ENCODE measurements at regions not wholly inside any gene's neighbourhood (a gene's known extent, or its start where the extent isn't known, plus 50 kb on each side); places are given as distances from the start of the nearest gene placed in this dataset.
"Not testable (repeated sequence)": the region's sequence is repeated elsewhere in the genome, so short reads cannot be mapped to it uniquely, and the experiment has no call there.

- DNase-seq: not testable (repeated sequence)
These were observed 252.3 kb downstream of the BCL2L11 start for GRCh38 chr2:111373060-111373459.

- DNase-seq: not testable (repeated sequence)
These were observed 253.3 kb downstream of the BCL2L11 start for GRCh38 chr2:111373989-111374388.

DNA sequence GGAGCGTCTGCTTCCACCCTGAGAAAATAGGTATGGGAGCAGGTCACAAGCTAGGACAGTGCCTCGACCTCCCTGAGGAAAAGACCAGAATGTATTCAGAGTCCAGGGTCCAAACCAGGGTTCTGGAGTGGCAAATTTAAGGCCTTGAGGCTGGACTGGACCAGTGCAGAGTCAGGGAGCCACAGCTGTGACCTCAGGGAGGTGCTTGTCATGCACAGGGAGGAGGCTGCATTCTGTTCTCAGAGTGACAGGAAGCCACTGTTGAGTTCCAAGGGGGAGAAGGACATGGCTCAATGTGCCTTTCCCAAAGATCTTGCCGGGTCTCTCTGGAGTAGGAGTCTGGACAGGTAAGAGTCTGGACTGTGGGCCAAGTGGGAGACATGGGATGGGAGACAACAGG lies 254.0 kb downstream of the BCL2L11 start:
- not testable (repeated sequence) for DNase-seq

- DNase-seq: not testable (repeated sequence)
These were observed 254.7 kb downstream of the BCL2L11 start for GRCh38 chr2:111375320-111375883.

DNA sequence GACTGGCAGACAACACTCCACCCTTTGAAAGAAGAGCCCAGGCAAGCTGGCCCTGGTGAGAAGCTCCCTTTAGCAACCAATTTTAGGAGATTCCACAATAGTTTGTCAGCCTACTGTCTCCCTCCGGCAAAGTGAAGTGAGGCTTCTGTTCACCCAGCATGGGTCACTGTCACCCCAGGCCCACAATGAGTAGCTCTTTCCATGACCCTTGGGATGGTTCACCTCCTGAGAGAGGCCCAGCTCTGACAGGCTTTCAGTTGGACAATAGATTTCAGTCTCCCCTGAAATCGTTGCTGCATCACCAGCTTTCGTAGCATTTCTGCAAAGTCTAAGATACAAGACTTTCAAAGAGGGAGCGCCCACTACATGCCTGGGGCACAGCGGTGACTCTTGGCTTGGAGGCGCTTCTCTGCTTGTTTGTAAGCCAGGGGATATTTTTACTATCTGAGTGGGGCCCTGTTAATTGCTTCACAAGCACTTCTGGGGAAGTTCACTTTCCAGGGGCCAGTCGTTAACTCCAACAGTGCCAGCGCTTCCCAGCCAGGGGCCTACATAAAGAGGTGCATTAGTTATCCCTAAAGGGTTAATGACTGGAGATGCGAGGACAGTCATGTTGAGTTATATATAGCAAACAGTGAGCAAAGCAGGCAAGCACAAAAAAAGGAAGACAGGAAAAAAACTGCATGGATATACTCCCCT lies 255.7 kb downstream of the BCL2L11 start:
- DNase-seq: not testable (repeated sequence)

- not testable (repeated sequence) for DNase-seq
These were observed 256.2 kb downstream of the BCL2L11 start for GRCh38 chr2:111376971-111377352.

DNA sequence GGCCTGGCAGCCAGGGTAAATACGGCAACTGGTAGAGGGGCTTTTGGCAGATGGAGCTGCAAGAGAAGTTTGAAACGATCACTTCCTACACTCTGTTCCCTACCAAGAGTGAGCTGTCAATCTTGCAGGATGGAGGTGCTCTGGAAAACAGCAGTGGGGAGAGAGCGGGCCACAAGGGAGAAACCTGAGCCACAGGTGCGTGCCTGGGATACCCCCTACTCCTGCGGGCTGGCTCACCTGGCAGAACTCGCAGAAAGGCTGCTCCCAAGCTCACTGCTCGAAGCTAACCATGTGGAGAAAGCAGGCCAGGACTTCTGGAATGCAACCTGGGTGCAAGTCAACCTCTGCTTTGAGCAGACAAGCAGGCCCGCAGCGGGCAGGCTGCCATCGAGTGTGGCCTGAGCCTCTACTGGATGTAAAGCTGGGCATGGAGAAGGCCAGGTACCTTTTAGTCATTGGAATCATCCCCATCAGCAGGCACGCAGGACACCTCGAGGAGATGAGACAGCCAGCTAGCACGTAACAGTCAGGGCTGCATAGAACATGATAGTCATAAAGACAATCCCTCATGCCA lies 256.8 kb downstream of the BCL2L11 start:
- not testable (repeated sequence) for DNase-seq

DNA sequence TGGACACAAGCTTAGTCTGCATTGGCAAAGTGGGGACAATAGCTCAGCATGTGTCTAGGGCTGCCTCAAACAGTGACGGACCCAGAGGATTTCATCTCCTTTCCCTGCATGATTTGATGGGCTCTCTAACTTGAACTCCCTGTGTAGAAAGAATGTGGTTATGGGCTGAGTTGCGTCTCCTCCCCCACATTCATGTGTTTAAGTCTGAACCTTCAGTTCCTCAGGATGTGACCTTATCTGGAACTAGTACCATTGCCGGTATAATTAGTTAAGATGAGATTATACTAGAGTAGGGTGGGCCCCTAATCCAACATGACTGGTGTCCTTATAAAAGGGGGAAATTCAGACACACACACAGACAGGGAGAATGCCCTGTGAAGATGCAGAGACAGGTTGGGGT lies 257.6 kb downstream of the BCL2L11 start:
- not testable (repeated sequence) for DNase-seq

- not testable (repeated sequence) for DNase-seq
These were observed 260.2 kb downstream of the BCL2L11 start for GRCh38 chr2:111380733-111381439.

DNA sequence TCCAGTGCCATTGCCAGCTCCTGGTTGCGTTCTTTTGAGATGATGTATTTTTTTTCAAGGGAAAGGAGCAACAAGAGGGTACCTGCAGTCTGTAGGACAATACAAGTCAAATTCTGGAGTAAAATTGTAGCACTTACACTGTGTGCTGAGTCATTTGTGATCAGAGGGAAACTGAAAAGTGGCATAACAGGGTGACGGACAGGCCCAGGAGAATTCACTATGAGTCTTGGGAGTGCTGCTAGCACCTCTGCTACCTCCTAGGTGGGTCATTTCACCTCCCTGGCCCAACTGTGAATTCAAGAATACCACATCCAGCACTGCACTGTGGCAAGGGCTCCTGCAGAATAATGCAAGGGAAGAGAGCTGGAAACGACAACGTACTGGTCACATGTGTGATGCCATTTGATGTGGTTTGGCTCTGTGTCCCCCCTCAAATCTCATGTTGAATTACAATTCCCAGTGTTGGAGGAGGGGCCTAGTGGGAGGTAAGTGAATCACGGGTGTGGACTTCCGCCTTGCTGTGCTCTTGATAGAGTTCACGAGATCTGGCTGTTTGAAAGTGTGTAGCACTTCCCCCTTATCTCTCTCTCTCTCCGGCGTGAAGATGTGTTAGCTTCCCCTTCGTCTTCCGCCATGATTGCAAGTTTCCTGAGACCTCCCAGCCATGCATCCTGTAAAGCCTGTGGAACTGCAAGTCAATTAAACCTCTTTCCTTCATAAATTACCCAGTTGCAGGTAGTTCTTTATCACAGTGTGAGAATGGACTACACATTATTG lies 261.0 kb downstream of the BCL2L11 start:
- not testable (repeated sequence) for DNase-seq

DNA sequence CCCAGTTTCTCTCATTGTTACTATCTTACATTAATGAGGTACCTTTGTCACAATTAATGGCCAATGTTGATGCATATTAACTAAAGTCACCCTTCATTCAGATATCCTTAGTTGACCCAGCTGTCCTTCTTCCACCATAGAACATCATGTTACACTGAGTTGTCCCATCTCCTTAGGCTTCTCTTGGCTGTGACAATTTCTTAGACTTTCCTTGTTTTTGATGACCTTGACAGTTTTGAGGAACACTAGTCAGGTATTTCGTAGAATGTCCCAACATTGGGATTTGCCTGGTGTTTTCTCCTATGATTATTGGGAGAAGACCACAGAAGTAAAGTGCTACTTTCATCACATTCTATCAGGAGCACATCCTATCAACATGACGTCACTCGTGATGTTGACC lies 261.8 kb downstream of the BCL2L11 start:
- DNase-seq: not testable (repeated sequence)

GRCh38 chr2:111383311-111383710 lies 262.6 kb downstream of the BCL2L11 start:
- not testable (repeated sequence) for DNase-seq

- DNase-seq: not testable (repeated sequence)
These were observed 264.7 kb downstream of the BCL2L11 start for GRCh38 chr2:111385226-111385957.

GRCh38 chr2:111390605-111391004 lies 269.9 kb downstream of the BCL2L11 start:
- not testable (repeated sequence) for DNase-seq

DNA sequence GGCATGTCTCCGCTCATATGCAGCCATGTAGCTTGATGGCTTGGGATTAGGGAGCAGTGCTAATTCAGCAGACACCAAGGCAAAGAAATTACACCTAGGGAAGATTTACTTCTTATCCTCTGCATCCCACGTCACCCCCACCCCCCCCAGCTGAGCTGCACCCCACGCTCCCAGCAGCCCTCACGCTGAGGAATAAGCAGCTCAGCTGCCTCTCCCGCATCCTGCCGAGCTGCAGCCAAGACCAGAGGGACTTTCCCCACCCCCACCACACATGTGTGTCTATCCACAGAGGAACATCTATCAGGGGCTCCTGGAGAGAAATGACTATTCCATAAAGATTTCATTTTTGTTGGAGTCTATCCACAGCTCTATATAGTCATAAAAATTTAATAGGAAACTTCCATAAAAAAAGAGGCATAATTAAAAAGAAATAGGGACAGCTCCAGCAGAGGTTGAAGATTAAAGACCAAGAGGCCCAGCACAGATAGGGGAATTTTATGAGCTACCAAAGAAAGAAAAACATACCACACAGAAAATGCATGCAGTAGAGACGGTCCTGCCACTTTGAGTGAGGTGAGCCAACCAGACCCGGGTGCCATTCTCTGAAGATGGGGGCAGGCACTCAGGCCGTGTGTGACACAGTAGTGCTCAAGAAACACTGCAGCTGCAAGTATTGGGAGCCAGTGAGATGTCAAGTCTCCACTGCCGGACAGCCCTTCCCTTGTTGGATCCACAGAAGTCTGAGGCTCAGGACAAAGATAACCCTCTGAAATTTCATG lies 274.8 kb downstream of the BCL2L11 start:
- DNase-seq: not testable (repeated sequence)

DNA sequence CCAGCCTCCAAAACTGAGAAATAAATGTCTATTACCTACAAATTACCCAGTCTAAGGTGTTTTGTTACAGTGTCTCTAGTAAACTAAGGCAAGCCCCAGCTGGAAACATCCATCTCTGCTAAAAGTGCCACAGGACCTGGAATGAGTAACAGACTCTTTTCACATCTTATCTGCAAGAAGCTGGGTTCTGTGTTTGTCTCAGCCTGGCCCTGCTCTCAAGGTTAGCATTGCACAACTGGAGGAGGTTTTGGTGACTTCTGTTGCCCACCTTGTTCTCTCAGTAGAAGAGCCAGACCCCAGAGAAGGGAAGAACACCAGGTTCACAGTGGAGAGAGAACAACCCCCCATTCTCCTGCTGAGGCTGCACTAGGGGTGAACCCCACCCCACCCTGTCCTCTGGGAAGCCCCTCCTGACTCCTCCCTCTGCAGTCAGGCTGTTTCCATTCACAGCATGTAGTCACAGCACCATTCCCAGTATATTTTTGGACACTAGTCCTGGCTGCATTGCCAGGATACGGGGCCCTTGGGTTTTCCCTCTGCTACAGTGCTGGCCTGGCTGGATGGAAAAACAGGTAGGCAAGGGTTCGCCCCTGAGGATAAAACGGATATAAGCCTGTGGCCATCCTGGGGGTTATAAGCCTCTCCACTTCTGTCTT lies 280.0 kb downstream of the BCL2L11 start:
- not testable (repeated sequence) for DNase-seq

DNA sequence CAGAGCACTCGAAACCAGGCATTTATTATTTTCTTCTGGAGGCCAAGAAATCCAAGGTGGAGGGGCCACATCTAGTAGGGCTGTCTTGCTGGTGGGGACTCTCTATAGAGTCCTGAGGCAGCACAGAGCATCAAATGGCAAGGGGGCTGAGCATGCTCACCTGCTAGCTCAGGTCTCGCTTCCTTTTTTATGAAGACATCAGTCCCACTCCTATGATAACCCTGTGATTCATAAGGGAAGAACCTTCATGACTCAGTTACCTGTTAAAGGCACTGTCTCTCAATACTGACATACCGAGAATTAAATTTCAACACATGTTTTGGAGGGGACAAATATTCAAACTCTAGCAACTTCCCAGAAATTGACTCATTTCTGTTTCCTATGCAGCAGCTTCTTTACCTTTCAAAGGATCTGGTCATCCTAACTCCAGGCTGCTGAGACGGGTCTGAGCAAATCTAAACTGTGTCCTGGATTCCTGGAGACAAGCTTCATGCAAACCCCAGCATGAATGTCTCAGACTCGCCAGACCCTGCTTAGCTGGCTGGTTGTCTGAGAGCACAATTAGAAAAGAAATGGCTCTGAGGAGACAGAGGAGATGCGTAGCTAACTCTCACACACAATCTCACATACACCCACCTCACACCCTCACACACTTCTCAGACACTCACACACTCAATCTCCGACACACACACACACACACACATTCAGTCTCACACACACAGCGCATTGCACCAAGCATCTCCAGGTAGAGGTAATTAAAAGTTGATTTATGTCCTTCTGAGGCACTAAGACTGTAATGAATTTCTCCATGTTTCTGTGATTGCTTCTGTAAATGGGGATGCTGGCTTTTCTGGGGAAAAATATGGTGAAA lies 280.8 kb downstream of the BCL2L11 start:
- DNase-seq: not testable (repeated sequence)

- not testable (repeated sequence) for DNase-seq
These were observed 281.7 kb downstream of the BCL2L11 start for GRCh38 chr2:111402450-111402849.

GRCh38 chr2:111403287-111403686 lies 282.6 kb downstream of the BCL2L11 start:
- DNase-seq: not testable (repeated sequence)

DNA sequence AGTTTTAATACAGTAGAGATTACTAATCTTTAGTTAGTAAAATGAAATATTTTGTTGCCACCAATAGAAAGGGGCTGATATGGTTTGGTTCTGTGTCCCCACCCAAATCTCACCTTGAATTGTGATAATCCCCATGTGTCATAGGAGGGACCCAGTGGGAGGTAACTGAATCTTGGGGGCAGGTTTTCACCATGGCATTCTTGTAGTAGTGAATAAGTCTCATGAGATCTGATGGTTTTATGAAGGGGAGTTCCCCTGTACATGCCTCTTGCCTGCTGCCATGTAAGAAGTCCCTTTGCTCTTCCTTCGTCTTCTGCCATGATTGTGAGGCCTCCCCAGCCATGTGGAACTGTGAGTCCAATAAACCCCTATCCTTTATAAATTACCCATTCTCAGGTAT lies 285.9 kb downstream of the BCL2L11 start:
- DNase-seq: not testable (repeated sequence)

All from DMS153 (cell line).